ENCODE measurements at regions not wholly inside any gene's neighbourhood (a gene's known extent, or its start where the extent isn't known, plus 50 kb on each side); places are given as distances from the start of the nearest gene placed in this dataset.

GRCh38 chr1:56331892-56332567 is 247.3 kb downstream of the PLPP3 start:
- no peak overlapping the region for H3K27ac ChIP-seq (ENCODE audit: low read length)
- no peak for DNase-seq (ENCODE audit: low read depth, low spot score)
- WGBS (ENCODE audit: insufficient coverage, insufficient read length), result no CpG with 5 or more reads among the region's 12 CpGs
- H3K4me3 ChIP-seq (ENCODE audit: low read length), result no peak overlapping the region
- H3K27me3 ChIP-seq (ENCODE audit: control insufficient read depth, insufficient read depth, low read length), result no peaks in the 10 kb centered on the region
- no peaks in the 10 kb centered on the region for H3K36me3 ChIP-seq (ENCODE audit: control insufficient read depth, insufficient read depth, low read length)
- no peaks in the 10 kb centered on the region for H3K9me3 ChIP-seq (ENCODE audit: control insufficient read depth, insufficient read depth, low read length)
- no peaks in the 10 kb centered on the region for H3K4me1 ChIP-seq (ENCODE audit: control insufficient read depth, insufficient read depth, low read length)

GRCh38 chr1:56331207-56331891 is 248.0 kb downstream of the PLPP3 start:
- Histone ChIP-seq H3K4me1 (ENCODE audit: control insufficient read depth, insufficient read depth, low read length) (no peaks in the 10 kb centered on the region), H3K27me3 (ENCODE audit: control insufficient read depth, insufficient read depth, low read length) (no peaks in the 10 kb centered on the region), H3K4me3 (ENCODE audit: low read length) (no peak overlapping the region), H3K36me3 (ENCODE audit: control insufficient read depth, insufficient read depth, low read length) (no peaks in the 10 kb centered on the region), H3K27ac (ENCODE audit: low read length) (no peak overlapping the region), H3K9me3 (ENCODE audit: control insufficient read depth, insufficient read depth, low read length) (no peaks in the 10 kb centered on the region)
- no CpG with 5 or more reads among the region's 2 CpGs for WGBS (ENCODE audit: insufficient coverage, insufficient read length)
- no peak for DNase-seq (ENCODE audit: low read depth, low spot score)

- H3K36me3 ChIP-seq (ENCODE audit: control insufficient read depth, insufficient read depth, low read length), result no peaks in the 10 kb centered on the region
- DNase-seq (ENCODE audit: low read depth, low spot score), result no peak
Measured at GRCh38 chr1:56330391-56331026, 248.9 kb downstream of the PLPP3 start.

GRCh38 chr1:56329970-56330369 is 249.4 kb downstream of the PLPP3 start:
- Histone ChIP-seq H3K9me3 (ENCODE audit: control insufficient read depth, insufficient read depth, low read length) (no peaks in the 10 kb centered on the region), H3K4me3 (ENCODE audit: low read length) (no peak overlapping the region), H3K4me1 (ENCODE audit: control insufficient read depth, insufficient read depth, low read length) (no peaks in the 10 kb centered on the region), H3K27ac (ENCODE audit: low read length) (no peak overlapping the region), H3K27me3 (ENCODE audit: control insufficient read depth, insufficient read depth, low read length) (no peaks in the 10 kb centered on the region), H3K36me3 (ENCODE audit: control insufficient read depth, insufficient read depth, low read length) (no peaks in the 10 kb centered on the region)
- WGBS (ENCODE audit: insufficient coverage, insufficient read length), result no CpG with 5 or more reads among the region's 1 CpG
- DNase-seq (ENCODE audit: low read depth, low spot score), result no peak

More at GRCh38 chr1:56330391-56331026, 248.9 kb downstream of the PLPP3 start:
- Histone ChIP-seq H3K9me3 (ENCODE audit: control insufficient read depth, insufficient read depth, low read length) (no peaks in the 10 kb centered on the region), H3K27me3 (ENCODE audit: control insufficient read depth, insufficient read depth, low read length) (no peaks in the 10 kb centered on the region), H3K4me1 (ENCODE audit: control insufficient read depth, insufficient read depth, low read length) (no peaks in the 10 kb centered on the region), H3K27ac (ENCODE audit: low read length) (no peak overlapping the region), H3K4me3 (ENCODE audit: low read length) (no peak overlapping the region)
- no CpG with 5 or more reads among the region's 1 CpG for WGBS (ENCODE audit: insufficient coverage, insufficient read length)

- Histone ChIP-seq H3K4me3 (ENCODE audit: low read length) (no peak overlapping the region), H3K36me3 (ENCODE audit: control insufficient read depth, insufficient read depth, low read length) (no peaks in the 10 kb centered on the region), H3K4me1 (ENCODE audit: control insufficient read depth, insufficient read depth, low read length) (no peaks in the 10 kb centered on the region), H3K27ac (ENCODE audit: low read length) (no peak overlapping the region), H3K27me3 (ENCODE audit: control insufficient read depth, insufficient read depth, low read length) (no peaks in the 10 kb centered on the region), H3K9me3 (ENCODE audit: control insufficient read depth, insufficient read depth, low read length) (no peaks in the 10 kb centered on the region)
- DNase-seq (ENCODE audit: low read depth, low spot score), result no peak
- WGBS (ENCODE audit: insufficient coverage, insufficient read length), result 100% methylated on average over 1 of the region's 1 CpG
Measured at GRCh38 chr1:56327195-56327594, 252.2 kb downstream of the PLPP3 start.

GRCh38 chr1:56326056-56326455 is 253.3 kb downstream of the PLPP3 start:
- no peak for DNase-seq (ENCODE audit: low read depth, low spot score)
- Histone ChIP-seq H3K36me3 (ENCODE audit: control insufficient read depth, insufficient read depth, low read length) (no peaks in the 10 kb centered on the region), H3K27me3 (ENCODE audit: control insufficient read depth, insufficient read depth, low read length) (no peaks in the 10 kb centered on the region), H3K27ac (ENCODE audit: low read length) (no peak overlapping the region), H3K4me3 (ENCODE audit: low read length) (no peak overlapping the region), H3K4me1 (ENCODE audit: control insufficient read depth, insufficient read depth, low read length) (no peaks in the 10 kb centered on the region), H3K9me3 (ENCODE audit: control insufficient read depth, insufficient read depth, low read length) (no peaks in the 10 kb centered on the region)
- WGBS (ENCODE audit: insufficient coverage, insufficient read length), result no CpG with 5 or more reads among the region's 3 CpGs

- no peaks in the 10 kb centered on the region for H3K4me1 ChIP-seq (ENCODE audit: control insufficient read depth, insufficient read depth, low read length)
- no peak for DNase-seq (ENCODE audit: low read depth, low spot score)
- WGBS (ENCODE audit: insufficient coverage, insufficient read length), result no CpG with 5 or more reads among the region's 1 CpG
Measured at GRCh38 chr1:56324504-56324903, 254.9 kb downstream of the PLPP3 start.

GRCh38 chr1:56322211-56322610 is 257.2 kb downstream of the PLPP3 start:
- H3K27ac ChIP-seq (ENCODE audit: low read length), result no peak overlapping the region
- DNase-seq (ENCODE audit: low read depth, low spot score), result no peak
- H3K9me3 ChIP-seq (ENCODE audit: control insufficient read depth, insufficient read depth, low read length), result no peaks in the 10 kb centered on the region; the same call in 1 of the 2 replicates
- no peak overlapping the region for H3K4me3 ChIP-seq (ENCODE audit: low read length)
- H3K27me3 ChIP-seq (ENCODE audit: control insufficient read depth, insufficient read depth, low read length), result no peaks in the 10 kb centered on the region
- H3K4me1 ChIP-seq (ENCODE audit: control insufficient read depth, insufficient read depth, low read length), result no peaks in the 10 kb centered on the region
- WGBS (ENCODE audit: insufficient coverage, insufficient read length), result no CpG with 5 or more reads among the region's 3 CpGs
- no peaks in the 10 kb centered on the region for H3K36me3 ChIP-seq (ENCODE audit: control insufficient read depth, insufficient read depth, low read length)

More at GRCh38 chr1:56324504-56324903, 254.9 kb downstream of the PLPP3 start:
- no peak overlapping the region for H3K27ac ChIP-seq (ENCODE audit: low read length)
- no peaks in the 10 kb centered on the region for H3K9me3 ChIP-seq (ENCODE audit: control insufficient read depth, insufficient read depth, low read length)
- H3K27me3 ChIP-seq (ENCODE audit: control insufficient read depth, insufficient read depth, low read length), result no peaks in the 10 kb centered on the region
- H3K4me3 ChIP-seq (ENCODE audit: low read length), result no peak overlapping the region
- H3K36me3 ChIP-seq (ENCODE audit: control insufficient read depth, insufficient read depth, low read length), result no peaks in the 10 kb centered on the region

GRCh38 chr1:56321150-56321490 is 258.2 kb downstream of the PLPP3 start:
- DNase-seq (ENCODE audit: low read depth, low spot score), result no peak
- Histone ChIP-seq H3K36me3 (ENCODE audit: control insufficient read depth, insufficient read depth, low read length) (no peaks in the 10 kb centered on the region), H3K27ac (ENCODE audit: low read length) (no peak overlapping the region), H3K4me1 (ENCODE audit: control insufficient read depth, insufficient read depth, low read length) (no peaks in the 10 kb centered on the region), H3K27me3 (ENCODE audit: control insufficient read depth, insufficient read depth, low read length) (no peaks in the 10 kb centered on the region), H3K4me3 (ENCODE audit: low read length) (no peak overlapping the region), H3K9me3 (ENCODE audit: control insufficient read depth, insufficient read depth, low read length) (no peaks in the 10 kb centered on the region; the same call in 1 of the 2 replicates)
- WGBS (ENCODE audit: insufficient coverage, insufficient read length), result no CpG with 5 or more reads among the region's 4 CpGs

- no CpG with 5 or more reads among the region's 3 CpGs for WGBS (ENCODE audit: insufficient coverage, insufficient read length)
Measured at GRCh38 chr1:56320464-56321149, 258.8 kb downstream of the PLPP3 start.

More at GRCh38 chr1:56320464-56321149, 258.8 kb downstream of the PLPP3 start:
- H3K36me3 ChIP-seq (ENCODE audit: control insufficient read depth, insufficient read depth, low read length), result no peaks in the 10 kb centered on the region
- no peaks in the 10 kb centered on the region for H3K4me1 ChIP-seq (ENCODE audit: control insufficient read depth, insufficient read depth, low read length)
- no peak overlapping the region for H3K4me3 ChIP-seq (ENCODE audit: low read length)
- no peaks in the 10 kb centered on the region for H3K27me3 ChIP-seq (ENCODE audit: control insufficient read depth, insufficient read depth, low read length)
- no peak for DNase-seq (ENCODE audit: low read depth, low spot score)
- no peak overlapping the region for H3K27ac ChIP-seq (ENCODE audit: low read length)
- no peaks in the 10 kb centered on the region; the same call in 1 of the 2 replicates for H3K9me3 ChIP-seq (ENCODE audit: control insufficient read depth, insufficient read depth, low read length)
